ENCODE measurements at regions not wholly inside any gene's neighbourhood (a gene's known extent, or its start where the extent isn't known, plus 50 kb on each side); places are given as distances from the start of the nearest gene placed in this dataset.
"Not testable (repeated sequence)": the region's sequence is repeated elsewhere in the genome, so short reads cannot be mapped to it uniquely, and the experiment has no call there.

DNA sequence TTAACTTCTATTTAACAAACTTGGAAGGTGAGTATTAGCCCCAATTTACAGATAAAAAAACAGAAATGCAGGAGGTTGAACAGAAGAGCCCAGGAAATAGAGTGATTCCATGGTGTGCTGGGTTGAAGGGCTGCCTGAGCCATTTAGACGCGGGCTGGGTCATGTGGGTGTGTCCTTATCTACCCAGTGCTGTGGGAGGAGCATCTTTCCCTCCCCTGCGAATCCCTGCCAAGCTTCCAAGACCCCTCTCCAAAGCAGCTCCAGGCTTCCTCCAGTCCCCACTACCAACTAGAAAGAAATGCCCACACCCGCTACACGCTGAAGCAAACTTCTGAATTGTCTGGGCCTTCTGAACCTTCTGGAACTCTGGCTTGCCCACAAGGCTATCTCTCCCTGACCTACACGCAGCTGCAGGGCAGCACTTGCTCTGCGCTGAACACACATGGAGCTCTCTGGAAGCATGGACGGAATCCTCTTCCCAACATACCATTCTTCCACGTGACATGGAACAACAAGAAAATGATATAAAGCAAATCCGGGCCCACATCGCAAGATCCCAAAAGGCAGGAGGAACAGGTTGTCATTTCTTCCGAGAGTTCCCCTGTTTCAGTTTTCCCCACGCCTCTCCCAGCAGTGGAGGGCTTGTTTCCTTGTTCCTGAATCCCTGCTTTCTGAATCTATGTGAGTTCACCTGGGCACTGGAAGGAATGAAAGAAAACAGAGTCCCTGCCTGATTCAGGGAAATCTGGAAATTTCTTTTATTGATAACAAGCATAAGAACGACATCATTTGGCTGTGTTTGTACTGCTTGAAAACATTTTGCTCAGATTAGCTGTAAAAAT, 562.7 kb upstream of the ID2 start:
- DNase-seq (ENCODE audit: low read depth in 2 of 2), result no peak

DNA sequence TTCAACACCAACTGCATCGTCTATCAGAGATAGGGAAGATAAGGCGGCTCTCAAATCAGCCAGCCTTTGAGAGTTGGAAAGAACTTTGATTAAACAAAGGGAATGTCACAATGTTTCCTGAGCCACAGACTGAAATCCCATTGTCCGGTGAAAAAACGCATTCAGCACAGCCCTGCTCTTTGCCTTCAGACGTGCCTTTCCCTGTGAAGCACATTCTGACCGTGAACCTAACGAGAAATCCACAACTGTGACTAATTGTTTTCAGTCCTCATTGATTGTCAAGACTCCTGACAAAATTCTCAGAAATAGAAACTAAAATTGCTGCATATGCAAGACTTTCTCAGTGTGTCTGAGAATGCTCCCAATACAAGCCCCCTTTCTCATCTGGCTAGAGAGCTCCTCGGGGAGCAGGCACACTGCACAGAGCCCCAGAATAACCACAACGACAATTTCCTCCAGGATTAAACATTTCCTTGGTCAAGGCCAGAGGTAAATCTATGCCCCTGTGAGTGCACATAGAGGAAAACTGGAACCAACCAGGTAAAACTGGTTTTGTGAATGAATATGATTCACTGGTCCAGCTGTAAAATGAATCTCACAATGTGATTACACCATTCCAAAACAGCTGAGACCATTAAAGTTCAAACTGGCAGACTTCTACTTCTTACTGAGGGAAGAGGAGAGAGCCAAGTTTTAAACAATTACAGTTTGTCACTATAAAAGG, 561.9 kb upstream of the ID2 start:
- no peak for DNase-seq (ENCODE audit: low read depth in 2 of 2)

DNA sequence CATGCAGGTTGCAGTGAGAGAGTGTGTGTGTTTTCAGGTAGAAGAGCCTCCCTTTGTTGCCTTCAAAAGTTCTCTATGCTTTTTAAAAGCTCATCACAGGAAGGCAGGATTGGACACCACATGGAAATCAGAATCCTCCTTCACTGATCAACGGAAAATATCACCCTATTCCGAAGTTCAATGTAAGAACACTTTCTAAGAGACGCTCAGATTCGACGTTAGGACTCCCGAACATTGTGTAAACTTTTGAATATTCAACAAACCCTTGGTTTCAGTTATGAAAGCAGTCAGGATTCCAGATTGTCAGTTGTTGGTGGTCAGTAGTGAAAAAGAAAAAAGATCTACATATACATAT, 561.4 kb upstream of the ID2 start:
- no peak for DNase-seq (ENCODE audit: low read depth in 2 of 2)

DNA sequence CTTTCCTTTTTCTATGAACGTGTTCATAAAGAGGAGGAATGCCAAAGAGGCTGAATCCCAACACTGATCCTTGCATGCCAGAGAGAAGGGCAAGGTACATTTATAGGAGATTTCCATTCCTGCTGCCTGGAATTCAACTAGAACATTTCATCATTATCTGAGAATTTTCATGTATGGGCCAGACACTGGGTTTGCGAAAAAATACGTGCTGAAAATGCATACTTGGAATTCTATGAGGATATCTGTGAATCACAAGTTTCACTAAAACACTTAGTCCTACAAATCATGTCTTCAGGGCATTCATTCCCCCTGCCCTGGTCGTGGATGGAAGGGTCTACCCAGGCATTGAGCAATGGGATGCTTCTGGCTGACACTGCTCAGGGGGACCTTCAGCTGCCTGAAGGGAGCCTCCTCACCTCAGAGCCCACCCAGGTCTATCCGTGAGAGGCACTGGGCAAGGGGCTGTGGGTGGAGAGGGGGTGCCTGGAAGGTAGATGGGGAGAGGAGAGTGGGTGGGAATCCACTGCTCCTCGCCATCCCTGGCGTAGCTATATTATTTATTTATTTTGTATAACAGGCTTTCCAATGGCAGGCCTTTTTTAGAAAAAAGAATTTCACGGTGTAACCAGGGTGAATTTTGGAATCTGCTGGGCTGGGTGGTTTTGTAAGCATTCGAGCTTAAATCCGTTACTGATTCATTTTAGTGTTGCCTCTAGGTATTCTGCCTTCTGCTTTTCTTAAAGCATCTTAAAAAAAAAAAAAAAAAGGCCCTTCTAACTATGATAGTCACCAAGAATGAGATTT, 560.6 kb upstream of the ID2 start:
- DNase-seq (ENCODE audit: low read depth in 2 of 2), result no peak

DNA sequence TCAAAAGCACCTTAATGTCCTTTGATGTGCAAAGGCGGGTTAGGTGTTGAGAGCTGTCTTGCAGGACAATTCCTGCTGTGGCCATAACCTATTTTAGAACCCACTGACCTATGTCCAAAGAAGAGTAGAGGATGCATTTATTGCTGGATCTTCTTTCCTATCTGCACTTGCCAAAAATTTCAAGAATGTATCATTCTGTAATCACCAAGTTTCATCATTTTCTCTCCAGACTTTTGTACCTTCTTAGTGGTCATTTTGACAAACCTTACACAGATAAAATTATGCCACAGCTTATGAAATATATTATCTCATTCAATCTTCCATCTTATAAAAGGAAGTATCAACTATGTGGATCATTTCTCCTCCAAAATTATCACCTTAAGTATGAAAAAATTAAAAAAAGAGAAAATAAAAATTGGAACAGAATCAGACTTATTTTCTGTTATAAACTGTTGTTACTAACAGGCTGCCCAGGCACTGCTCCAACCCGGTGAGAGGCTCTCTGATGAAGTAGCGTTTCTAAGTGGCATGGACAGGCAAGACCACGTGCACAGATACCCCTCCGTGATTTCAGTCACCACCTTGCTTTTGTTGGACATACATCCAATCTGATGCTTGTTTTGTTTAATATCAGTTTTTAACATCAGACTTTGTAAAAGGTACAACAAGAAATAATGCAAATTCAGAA, 559.9 kb upstream of the ID2 start:
- no peak for DNase-seq (ENCODE audit: low read depth in 2 of 2)

DNA sequence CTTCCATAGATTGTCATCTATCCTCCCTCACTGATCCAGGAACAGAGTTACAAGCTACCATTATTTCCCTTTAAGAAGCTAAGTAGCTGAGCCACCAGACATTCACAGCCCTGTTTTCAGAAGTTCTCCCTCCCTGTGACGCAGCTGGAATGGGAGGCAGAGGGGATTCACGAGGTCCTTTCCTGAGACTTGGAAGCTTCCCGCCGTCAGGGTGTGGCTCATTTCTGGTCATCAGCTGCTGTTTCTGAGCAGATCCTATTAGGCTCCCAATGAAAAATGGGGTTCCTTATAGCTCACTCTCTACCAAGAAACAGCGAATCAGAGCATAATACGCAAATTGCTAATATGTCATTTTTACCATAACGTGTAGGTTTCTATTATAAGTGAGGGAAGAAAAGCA, 559.3 kb upstream of the ID2 start:
- DNase-seq (ENCODE audit: low read depth in 2 of 2), result no peak

DNA sequence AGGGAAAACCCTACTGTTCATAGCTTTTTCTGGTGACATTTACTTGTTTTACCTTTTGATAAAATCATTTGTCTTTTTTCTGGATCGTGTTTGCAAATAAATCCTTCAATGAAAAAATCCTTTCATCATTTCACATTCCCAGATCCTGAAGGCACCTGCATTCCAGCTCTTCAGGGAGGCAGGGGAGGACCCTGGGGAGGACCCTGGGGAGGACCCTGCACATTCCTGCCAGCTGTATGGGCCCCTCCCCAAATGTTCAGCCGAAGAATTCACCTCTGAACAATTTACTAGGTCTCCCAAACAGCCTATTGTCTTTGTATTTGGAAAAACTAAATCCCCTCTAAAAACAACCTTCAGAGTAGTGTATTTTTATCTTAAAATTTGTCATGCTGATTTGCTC, 558.4 kb upstream of the ID2 start:
- no peak for DNase-seq (ENCODE audit: low read depth in 2 of 2)

DNA sequence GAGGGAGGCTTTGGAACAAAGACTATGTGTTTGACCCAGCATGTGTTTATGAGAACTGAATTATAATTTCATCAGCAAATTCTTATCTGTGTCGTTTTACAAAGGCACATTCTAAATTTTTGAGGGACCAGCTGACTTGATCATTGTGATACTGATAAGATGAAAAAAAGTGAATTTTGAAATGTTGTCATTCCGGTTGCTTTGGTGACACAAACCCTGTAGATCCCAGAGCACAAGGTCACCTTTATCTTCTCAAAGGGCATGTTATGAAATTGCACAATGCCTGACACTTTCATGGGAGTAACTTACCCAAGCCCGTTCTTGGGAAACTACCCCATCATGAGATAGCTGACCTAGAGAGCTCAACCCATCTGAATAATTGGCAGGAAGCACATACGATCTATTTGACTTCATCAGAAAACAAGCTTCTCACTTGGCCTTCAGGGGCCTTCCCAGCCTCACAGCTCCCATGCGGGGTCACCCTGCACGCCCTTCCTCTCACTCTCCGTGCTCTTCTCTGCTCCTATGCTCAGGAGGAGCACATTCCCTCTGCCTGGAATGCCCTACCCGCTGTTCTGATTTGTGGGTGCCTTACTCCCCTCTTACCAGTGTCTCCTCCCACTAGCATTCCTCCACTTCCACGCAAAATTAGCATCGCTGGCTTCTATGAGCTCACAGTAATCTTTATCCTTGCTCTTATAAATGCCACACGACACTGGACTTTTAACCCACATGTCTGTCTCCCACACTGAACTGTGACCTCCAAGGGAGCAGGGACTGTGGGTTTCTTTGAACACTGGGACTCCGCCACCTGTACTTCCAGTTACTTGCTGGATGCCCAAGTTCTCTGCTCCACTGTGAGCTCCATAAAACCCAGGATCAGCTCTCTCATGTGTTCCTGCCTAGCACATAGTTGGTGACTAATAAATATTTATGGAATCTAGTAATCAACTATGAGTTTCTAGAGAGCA, 555.8 kb upstream of the ID2 start:
- DNase-seq (ENCODE audit: low read depth in 2 of 2), result no peak

DNA sequence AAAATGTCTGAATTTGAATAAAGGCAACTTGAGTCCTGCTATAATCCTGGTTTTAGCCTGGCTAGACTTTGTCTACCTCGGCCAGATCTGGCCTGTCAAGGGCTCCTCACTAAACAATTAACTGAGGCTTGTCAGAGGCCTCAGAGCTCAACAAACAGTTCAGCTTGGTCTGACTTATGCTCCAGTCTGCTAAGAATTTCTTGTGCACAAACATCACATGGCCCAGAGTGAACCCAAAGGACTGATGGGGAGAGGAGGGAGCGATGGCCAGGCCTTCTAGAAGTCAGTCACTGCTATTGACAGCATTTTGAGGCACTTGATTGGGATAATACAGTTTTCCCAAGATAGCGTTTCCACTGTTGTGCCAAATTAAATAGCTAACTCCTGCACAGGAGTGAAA, 555.1 kb upstream of the ID2 start:
- DNase-seq (ENCODE audit: low read depth in 2 of 2), result no peak

GRCh38 chr2:8131423-8131822, 550.4 kb upstream of the ID2 start:
- DNase-seq (ENCODE audit: low read depth in 2 of 2), result not testable (repeated sequence)

DNA sequence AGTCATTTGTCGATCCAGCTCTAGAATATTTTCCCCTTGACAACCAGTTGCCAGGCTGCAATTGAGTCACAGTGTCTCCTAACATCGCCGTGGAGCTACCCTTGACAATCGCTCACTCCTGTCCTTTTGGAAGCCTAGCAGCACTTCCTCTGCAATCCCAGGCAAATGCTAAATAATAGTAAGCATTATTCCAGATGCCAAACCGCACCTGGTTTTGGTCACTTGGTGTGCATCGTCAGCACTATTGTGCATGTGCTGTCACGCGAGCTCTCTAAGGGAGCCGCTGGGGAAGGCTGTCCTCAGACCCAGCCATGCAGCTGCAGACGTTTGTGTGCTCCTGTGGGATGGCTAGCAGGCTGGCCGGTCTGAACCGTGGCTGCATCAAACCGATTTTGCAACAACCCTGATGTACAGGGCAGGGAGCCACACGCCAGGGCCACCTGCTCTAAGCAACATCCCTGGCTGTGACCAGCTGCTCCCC, 549.5 kb upstream of the ID2 start:
- no peak for DNase-seq (ENCODE audit: low read depth in 2 of 2)

- no peak for DNase-seq (ENCODE audit: low read depth in 2 of 2)
These were observed 549.0 kb upstream of the ID2 start for GRCh38 chr2:8132879-8133278.

DNA sequence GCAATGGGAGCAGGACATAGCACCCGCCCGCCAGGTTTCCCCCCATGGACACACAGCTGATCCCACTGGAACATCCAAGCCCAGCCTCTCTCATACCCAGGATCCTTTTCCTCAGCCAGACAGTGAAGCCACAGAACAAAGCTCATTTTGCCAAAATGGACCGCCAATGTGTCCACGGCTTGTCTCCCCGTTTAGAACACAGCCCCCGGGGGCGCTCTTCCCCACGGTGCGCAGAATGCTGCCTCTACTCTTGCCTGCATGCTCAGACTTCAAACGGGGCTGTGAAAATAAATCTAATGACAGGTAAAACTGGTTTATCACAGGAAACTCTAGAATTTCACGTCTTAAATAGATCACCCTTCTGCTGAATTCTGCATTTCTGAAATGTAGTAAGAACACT, 548.5 kb upstream of the ID2 start:
- DNase-seq (ENCODE audit: low read depth in 2 of 2), result no peak

DNA sequence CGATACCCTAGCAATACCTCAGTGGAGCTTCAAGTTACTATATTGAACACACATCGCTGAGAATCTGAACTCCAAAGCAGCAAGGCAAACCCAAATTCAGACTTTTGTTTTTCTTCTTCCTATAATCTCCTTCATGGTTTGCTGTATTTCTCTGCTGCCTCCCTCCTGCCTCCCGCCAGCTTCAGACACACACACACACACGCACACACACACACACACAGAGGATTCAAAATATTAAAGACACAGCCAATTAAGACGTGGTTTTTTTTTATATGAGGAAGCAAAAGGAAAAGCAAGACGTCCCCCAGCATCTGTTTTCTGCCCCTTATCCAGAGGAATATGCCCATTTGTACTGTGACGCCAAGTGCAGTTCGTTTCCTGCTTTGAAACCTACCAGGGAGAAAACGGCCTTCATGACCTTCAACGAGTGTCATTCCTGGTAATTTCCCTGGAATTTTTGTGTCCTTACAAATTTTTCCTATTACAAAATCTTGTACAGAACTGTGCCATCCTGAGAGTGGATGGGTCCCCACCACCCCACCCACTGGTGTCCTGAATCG, 547.9 kb upstream of the ID2 start:
- no peak for DNase-seq (ENCODE audit: low read depth in 2 of 2)

- DNase-seq (ENCODE audit: low read depth in 2 of 2), result no peak
These were observed 547.4 kb upstream of the ID2 start for GRCh38 chr2:8134473-8134932.

DNA sequence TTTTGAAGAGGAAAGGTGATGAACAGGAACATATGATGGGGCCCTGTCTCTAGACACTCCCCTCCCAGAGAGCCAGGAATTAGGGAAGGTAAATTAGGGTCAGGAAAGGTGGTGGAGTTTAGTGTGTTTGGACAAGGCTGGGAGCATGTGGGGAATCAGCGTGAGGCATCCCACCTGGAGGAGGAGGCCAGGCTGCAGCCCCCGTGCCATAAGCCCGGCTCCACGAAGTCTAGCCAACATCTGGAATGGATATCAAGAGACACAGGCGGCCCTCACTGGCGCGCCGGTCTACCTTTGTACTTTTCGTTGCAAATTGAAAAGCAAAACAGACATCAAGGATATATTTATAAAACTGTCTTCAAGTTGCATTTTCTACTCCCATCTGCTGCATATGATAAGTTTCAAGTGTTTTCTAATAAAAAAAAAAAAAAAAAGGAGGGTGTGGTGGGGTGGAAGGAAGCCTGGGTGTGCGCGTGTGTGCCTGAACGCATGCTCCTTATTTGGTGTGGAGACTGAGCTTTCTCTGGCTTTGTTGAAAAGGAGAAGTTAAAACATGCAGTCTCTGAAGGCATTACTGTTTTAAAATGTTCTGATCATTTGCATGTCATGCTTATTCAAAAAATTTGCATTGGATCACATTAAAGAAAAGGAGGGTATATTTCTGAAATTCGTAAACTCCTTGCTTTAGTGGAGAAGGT, 546.7 kb upstream of the ID2 start:
- DNase-seq (ENCODE audit: low read depth in 2 of 2), result no peak

GRCh38 chr2:8137801-8138200, 544.1 kb upstream of the ID2 start:
- no peak for DNase-seq (ENCODE audit: low read depth in 2 of 2)

- no peak for DNase-seq (ENCODE audit: low read depth in 2 of 2)
These were observed 543.3 kb upstream of the ID2 start for GRCh38 chr2:8138525-8138922.

DNA sequence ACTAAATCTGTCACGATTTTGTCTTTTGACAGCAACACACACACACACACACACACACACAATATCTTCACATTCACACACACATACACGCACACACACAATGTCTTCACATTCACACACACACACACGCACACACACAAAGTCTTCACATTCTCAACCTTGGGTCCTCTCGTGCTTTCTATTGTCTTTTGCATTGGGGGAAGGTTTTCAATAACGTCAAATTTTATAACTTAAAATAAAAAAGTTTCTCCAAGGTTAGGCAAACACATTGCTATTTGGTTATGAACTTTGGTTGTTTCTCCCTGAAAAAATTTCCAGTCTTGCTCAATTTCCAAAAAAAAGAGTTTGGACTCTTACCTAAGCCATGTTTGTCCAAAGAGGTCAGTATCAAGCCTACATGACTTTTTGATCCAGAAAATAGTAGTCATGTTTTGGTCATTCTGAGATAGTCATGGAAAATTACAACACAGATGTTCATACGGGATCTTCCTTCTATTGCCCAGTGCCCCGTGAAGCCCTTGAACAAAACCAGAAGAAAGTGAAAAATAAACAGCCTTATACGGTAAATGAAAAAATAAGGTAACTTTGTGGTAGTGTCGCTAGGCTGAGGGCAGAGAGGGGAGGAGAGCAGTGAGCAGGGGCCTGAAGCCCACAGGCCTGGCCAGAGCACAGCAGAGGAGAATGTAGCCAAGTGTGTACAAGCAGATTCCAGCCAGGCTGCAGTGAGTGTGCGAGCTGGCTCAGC, 542.8 kb upstream of the ID2 start:
- no peak for DNase-seq (ENCODE audit: low read depth in 2 of 2)
